Gastroesophageal sphincter (tissue), 4 donors: ENCODE measurements at regions not wholly inside any gene's neighbourhood (a gene's known extent, or its start where the extent isn't known, plus 50 kb on each side); places are given as distances from the start of the nearest gene placed in this dataset.

Experiments used
- ATAC-seq: fragments of 150-250 bp; one replicate; pipeline ENCODE4 v1.9.1; 2016; ENCODE audit warnings: mild to moderate bottlenecking, moderate library complexity
- H3K27ac ChIP-seq, 4 donors: fragments of 200-600 bp; sonication (generic) in 3 of 4; 1 replicate in 3 of 4; 2 replicates in 1 of 4; pipeline ENCODE4 v1.5.1; 2016 to 2019
- H3K27me3 ChIP-seq: fragments of 200-600 bp; sonication (generic); one replicate; pipeline ENCODE4 v1.5.1; 2019
- H3K36me3 ChIP-seq, 2 donors: fragments of 200-600 bp; sonication (generic); one replicate each; pipeline ENCODE4 v1.5.1; 2019; ENCODE audit warnings: control low read depth in 1 of 2
- H3K4me1 ChIP-seq, 3 donors: fragments of 200-600 bp; sonication (generic); 1 replicate in 2 of 3; 2 replicates in 1 of 3; pipeline ENCODE4 v1.5.1; 2016 to 2019; ENCODE audit warnings: control low read depth in 2 of 3
- H3K4me3 ChIP-seq, 2 donors: fragments of 200-600 bp; sonication (generic); one replicate each; pipeline ENCODE4 v1.5.1; 2019; ENCODE audit warnings: mild to moderate bottlenecking in 1 of 2, moderate library complexity in 1 of 2
- H3K9me3 ChIP-seq, 3 donors: fragments of 200-600 bp; sonication (generic); one replicate each; pipeline ENCODE4 v1.5.1; 2017 to 2019; ENCODE audit warnings: control low read depth in 2 of 3
- EP300 ChIP-seq: sonication (generic); formaldehyde crosslinking; IDR thresholded peaks from one replicate; pipeline ENCODE4 v1.6.1; 2017; ENCODE audit warnings: antibody characterized with exemption, mild to moderate bottlenecking
- POLR2A ChIP-seq, 2 donors: fragments of 450-650 bp; IDR thresholded peaks; one replicate each; pipeline ENCODE4 v1.6.1; 2017; ENCODE audit warnings: antibody characterized with exemption in 2 of 2, mild to moderate bottlenecking in 2 of 2, moderate library complexity in 1 of 2
- POLR2AphosphoS5 ChIP-seq: sonication (generic); formaldehyde crosslinking; IDR thresholded peaks from one replicate; pipeline ENCODE4 v1.6.1; 2017; ENCODE audit warnings: antibody characterized with exemption
- WGBS, 2 donors: methylation state at CpG; one replicate each; pipeline ENCODE4 v1.1.5; 2018; ENCODE audit warnings: low coverage in 1 of 2; 5-methylcytosine and 5-hydroxymethylcytosine counted together
- TF ChIP-seq, protein P1 (sequence below), 4 experiments: fragments of 200-600 bp in 2 of 4; fragments of 450-650 bp in 2 of 4; sonication (generic) in 1 of 4; IDR thresholded peaks; one replicate each; pipeline ENCODE4 v1.5.1; 2017 to 2019; ENCODE audit warnings: antibody characterized with exemption in 4 of 4, mild to moderate bottlenecking in 2 of 4, moderate library complexity in 2 of 4

DNA sequence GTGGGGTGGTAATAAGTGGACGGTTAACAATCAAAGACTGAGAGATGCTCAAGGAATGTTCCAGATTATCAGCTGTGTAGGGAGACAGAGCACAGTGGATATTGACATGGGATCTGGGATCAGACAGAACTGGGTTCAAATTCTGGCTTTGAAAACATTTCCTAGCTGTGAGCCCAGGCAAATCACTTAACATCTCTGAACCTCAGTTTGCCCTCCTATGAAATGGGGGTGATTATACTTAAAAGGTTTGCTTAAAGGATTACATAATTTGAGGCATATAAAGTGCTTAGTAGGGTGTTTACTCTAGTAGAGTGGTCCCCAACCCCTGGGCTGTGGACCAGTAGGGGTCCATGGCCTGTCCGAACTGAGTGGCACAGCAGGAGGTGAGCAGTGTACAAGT is 260.0 kb upstream of the CRY1 start:
- H3K4me3 ChIP-seq = no peak overlapping the region
- peaks cover 28% of the 10 kb centered on the region for H3K27me3 ChIP-seq
- no peaks in the 10 kb centered on the region for H3K9me3 ChIP-seq
- no peak for TF ChIP-seq POLR2AphosphoS5
- TF ChIP-seq POLR2A (IDR thresholded peaks at IDR 0.05) = no peak
- TF ChIP-seq, protein P1, sequence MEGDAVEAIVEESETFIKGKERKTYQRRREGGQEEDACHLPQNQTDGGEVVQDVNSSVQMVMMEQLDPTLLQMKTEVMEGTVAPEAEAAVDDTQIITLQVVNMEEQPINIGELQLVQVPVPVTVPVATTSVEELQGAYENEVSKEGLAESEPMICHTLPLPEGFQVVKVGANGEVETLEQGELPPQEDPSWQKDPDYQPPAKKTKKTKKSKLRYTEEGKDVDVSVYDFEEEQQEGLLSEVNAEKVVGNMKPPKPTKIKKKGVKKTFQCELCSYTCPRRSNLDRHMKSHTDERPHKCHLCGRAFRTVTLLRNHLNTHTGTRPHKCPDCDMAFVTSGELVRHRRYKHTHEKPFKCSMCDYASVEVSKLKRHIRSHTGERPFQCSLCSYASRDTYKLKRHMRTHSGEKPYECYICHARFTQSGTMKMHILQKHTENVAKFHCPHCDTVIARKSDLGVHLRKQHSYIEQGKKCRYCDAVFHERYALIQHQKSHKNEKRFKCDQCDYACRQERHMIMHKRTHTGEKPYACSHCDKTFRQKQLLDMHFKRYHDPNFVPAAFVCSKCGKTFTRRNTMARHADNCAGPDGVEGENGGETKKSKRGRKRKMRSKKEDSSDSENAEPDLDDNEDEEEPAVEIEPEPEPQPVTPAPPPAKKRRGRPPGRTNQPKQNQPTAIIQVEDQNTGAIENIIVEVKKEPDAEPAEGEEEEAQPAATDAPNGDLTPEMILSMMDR (IDR thresholded peaks at IDR 0.05) = no peak
- no peak for TF ChIP-seq EP300
- H3K36me3 ChIP-seq = no peaks in the 10 kb centered on the region
- WGBS, 2 donors = 100% methylated on average over 1 of the region's 2 CpGs; no CpG with 5 or more reads in 1 of the 2 donors
- no peak for ATAC-seq
- H3K27ac ChIP-seq = no peak overlapping the region
- peaks cover 0 to 4% (median 0%) of the 10 kb centered on the region in 3 donors for H3K4me1 ChIP-seq

DNA sequence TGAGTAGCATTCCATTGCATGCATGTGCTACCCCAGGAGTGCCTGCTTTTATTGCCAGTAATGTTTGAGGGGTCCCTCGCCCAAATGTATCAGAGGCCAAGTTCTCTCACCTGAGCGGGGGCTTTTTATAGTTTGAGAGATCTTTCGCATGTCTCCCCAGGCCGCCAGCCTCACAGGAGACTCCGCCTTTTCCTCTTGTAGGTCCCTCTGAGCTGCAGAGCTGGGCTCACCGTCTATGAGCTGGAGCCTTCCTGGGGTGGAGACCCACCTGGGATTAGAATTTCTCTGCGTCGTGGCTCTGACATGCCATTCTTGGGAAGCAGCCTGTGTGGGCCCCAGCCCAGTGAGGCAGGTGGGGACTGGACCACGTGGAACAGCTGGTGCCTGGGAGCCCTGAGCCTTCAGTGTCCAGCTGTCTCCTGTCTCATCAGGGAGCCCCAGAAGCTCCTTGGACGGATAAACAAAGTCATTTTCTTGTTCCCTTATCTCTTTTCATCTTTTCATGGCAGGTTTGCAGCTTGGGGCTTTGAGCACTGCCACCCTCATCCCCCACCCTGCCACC is 261.7 kb upstream of the CRY1 start:
- WGBS, 2 donors = 27 to 65% methylated on average over 5 to 7 of the region's 10 CpGs
- H3K9me3 ChIP-seq = no peaks in the 10 kb centered on the region
- H3K27me3 ChIP-seq = peaks cover 33% of the 10 kb centered on the region
- TF ChIP-seq POLR2A (IDR thresholded peaks at IDR 0.05) (no peak), EP300 (no peak), POLR2AphosphoS5 (no peak)
- TF ChIP-seq, protein P1 (IDR thresholded peaks at IDR 0.05) = no peak
- no peak for ATAC-seq
- no peaks in the 10 kb centered on the region for H3K36me3 ChIP-seq
- H3K4me3 ChIP-seq = no peak overlapping the region
- no peaks in the 10 kb centered on the region for H3K4me1 ChIP-seq
- H3K27ac ChIP-seq = no peak overlapping the region

DNA sequence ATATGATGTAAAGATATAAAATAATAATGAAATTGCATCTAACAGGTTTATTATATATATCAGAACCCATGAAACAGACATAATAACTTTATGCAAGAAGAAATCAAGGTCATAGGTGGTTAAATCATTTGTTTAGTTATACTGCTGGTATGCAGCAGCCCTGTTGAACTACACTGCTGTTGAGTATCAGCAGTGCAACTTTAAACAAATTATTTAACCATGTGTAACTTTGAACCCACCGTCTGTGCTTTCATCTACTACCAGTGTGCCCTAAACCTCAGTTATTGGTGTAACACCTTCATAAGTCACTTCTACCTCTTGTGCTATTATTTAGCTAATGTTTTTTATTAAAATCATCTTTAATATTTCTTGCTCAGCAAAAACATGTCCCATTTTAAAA is 262.3 kb upstream of the CRY1 start:
- Histone ChIP-seq H3K9me3 (no peaks in the 10 kb centered on the region), H3K27ac (no peak overlapping the region), H3K36me3 (no peaks in the 10 kb centered on the region), H3K4me1 (no peaks in the 10 kb centered on the region), H3K27me3 (peaks cover 33% of the 10 kb centered on the region), H3K4me3 (no peak overlapping the region)
- TF ChIP-seq, protein P1 (IDR thresholded peaks at IDR 0.05) = no peak
- TF ChIP-seq POLR2A (IDR thresholded peaks at IDR 0.05) (no peak), EP300 (no peak), POLR2AphosphoS5 (no peak)
- ATAC-seq = no peak
- 33 to 40% methylated on average over 1 of the region's 1 CpG for whole genome bisulfite sequencing, 2 donors

DNA sequence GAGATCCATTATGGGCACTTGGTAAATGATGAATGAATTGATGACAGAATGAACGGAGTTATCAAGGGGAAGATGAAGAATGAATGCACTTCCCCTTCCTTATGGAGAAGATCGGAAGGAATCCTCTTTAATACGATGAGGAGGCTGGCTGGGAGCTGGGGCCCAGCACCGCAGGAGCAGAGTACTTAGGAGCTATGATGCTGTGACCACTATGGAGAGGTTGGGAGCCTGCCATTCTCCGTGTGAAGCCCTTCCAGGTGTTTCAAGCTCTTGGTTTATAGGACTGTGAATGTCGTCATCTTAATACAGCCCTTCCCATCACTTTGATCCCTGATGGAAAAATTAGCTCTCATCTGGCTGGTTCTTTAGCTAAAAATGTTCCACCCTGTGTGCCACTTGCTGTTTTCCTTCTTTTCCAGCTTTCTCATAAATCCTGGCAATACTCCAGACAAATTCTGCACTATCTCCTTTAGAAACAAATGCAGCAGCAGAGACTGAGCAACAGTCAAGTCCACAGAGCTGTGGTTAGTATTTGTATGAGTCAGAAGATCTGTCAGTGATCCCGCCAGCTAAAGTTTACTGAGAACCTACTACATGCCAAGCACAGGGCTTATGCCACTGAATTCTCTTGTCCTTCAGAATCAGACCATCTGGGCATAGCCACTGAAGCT is 263.1 kb upstream of the CRY1 start:
- Histone ChIP-seq H3K4me1 (no peaks in the 10 kb centered on the region), H3K4me3 (no peak overlapping the region), H3K27ac (no peak overlapping the region), H3K27me3 (peaks cover 37% of the 10 kb centered on the region), H3K9me3 (peaks cover 0 to under 1% (median 0%) of the 10 kb centered on the region in 3 donors), H3K36me3 (no peaks in the 10 kb centered on the region)
- 24 to 50% methylated on average over 6 to 7 of the region's 7 CpGs for WGBS, 2 donors
- TF ChIP-seq POLR2AphosphoS5 (no peak), POLR2A (IDR thresholded peaks at IDR 0.05) (no peak), EP300 (no peak)
- TF ChIP-seq, protein P1 (IDR thresholded peaks at IDR 0.05) = no peak
- ATAC-seq = no peak

DNA sequence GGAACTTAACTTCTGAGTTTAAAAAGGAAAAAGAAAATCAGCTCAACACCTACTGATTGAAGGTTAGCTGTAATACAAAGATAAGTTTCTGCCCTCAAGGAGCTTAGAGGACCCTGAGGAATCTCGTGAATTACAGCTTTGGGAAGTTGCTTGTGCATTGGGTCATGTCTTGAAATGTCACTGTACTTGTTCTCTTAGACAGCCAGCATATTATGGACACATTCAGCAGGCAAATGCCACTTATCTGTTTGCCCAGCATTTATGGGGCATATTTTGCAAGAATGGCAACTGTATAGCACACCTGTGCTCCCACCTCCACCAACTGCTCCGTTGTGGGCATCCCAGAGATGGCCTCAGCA is 263.6 kb upstream of the CRY1 start:
- no peak for ATAC-seq
- Histone ChIP-seq H3K36me3 (no peaks in the 10 kb centered on the region), H3K9me3 (peaks cover 0 to 5% (median 0%) of the 10 kb centered on the region in 3 donors), H3K4me3 (no peak overlapping the region), H3K27ac (no peak overlapping the region), H3K4me1 (no peaks in the 10 kb centered on the region), H3K27me3 (peaks cover 37% of the 10 kb centered on the region)
- WGBS, 2 donors = 55 to 60% methylated on average over 1 to 2 of the region's 2 CpGs
- no peak for TF ChIP-seq POLR2A (IDR thresholded peaks at IDR 0.05)
- no peak for TF ChIP-seq EP300
- no peak for TF ChIP-seq POLR2AphosphoS5
- TF ChIP-seq, protein P1 (IDR thresholded peaks at IDR 0.05) = no peak
